ENCODE measurements at regions not wholly inside any gene's neighbourhood (a gene's known extent, or its start where the extent isn't known, plus 50 kb on each side); places are given as distances from the start of the nearest gene placed in this dataset.

DNA sequence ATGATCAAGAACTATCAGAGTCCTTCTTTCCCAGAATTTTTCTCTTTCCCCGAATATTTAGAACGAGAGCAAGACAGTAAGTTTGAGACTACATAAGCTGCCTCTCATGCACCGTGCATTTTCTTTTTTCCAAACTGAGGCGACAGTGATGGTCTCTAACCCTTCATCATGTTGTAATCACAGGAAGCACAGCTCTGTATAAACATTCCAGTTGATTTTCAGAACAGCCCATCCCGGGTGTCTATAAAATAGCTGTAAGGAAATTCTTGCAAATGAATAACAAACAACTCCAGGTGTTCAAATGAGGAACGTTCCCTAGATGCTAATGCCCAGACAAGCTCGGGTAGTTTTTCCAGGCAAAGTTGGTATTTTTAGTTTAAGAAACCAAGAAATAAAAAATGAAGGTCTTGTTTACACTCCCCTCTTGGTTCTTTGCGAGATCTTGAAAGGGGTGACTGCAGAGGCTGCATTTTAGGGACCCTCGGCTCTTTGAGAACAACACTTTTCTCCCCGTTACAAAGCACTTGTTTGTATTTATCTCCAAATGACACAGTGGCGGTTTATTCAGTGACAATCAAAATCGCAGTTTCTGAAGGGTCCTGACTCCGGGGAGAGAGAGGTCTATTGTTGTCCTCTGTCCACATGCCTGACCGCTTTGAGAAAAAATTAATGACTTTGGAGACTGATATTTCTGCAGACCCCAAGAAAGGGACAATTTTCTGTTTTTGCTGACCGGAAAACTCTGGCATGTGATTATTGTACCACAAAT is 101.1 kb upstream of the NCK2 start:
- H3K4me3 Mint-ChIP-seq = no peak overlapping the region
- peaks cover 2% of the 10 kb centered on the region for H3K9me3 Mint-ChIP-seq
- peaks cover 1% of the 10 kb centered on the region for H3K36me3 Mint-ChIP-seq
- H3K4me1 Mint-ChIP-seq = peaks cover 3% of the 10 kb centered on the region
- no peaks in the 10 kb centered on the region for H3K27me3 Mint-ChIP-seq
- no peak overlapping the region for H3K27ac Mint-ChIP-seq
- no peak for DNase-seq

DNA sequence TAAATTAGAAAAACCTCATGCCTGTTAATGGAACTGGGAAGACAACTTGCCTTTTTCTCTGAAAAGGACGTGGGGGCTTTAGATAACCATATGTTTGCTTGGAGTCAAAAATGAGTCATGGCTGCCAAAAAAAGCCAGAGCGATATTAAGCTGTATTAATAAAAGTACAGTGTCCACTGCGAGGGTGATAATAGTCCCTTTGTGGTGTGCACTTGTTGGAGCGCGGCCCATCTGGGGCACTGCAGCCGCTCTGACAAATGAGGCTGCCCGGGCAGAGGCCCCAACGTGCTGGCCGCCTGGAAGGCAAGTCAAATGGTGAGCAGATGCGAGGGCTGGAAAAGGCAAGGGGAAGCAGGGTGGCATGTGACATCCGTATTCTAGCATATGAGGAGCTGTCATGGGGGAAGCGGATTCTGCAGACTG is 103.3 kb upstream of the NCK2 start:
- Mint-ChIP-seq H3K4me3 (no peak overlapping the region), H3K9me3 (peaks cover 2% of the 10 kb centered on the region), H3K27ac (no peak overlapping the region), H3K36me3 (peaks cover 1% of the 10 kb centered on the region), H3K27me3 (no peaks in the 10 kb centered on the region), H3K4me1 (peaks cover 3% of the 10 kb centered on the region)
- DNase-seq = no peak

DNA sequence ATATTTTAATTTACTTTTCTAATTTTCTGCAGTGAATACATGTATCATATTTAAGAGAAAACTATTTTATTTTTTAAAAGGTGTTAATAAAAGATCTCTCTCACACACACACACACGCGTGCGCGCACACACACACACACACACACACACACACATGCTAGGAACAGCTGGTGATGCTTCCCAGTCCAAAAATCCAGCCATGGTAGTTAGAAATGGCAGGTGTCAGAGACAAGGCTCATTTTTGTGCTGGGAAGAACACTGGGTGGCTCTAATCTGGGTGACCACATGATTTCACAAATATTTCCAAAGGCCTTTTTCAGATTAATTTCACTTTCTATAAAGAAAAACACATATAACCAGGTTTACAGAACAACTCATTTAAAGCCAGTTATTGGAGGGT is 104.5 kb upstream of the NCK2 start:
- Mint-ChIP-seq H3K27ac (no peak overlapping the region), H3K36me3 (peaks cover 1% of the 10 kb centered on the region), H3K27me3 (no peaks in the 10 kb centered on the region), H3K4me1 (no peaks in the 10 kb centered on the region), H3K9me3 (peaks cover 2% of the 10 kb centered on the region), H3K4me3 (no peak overlapping the region)
- DNase-seq = no peak

DNA sequence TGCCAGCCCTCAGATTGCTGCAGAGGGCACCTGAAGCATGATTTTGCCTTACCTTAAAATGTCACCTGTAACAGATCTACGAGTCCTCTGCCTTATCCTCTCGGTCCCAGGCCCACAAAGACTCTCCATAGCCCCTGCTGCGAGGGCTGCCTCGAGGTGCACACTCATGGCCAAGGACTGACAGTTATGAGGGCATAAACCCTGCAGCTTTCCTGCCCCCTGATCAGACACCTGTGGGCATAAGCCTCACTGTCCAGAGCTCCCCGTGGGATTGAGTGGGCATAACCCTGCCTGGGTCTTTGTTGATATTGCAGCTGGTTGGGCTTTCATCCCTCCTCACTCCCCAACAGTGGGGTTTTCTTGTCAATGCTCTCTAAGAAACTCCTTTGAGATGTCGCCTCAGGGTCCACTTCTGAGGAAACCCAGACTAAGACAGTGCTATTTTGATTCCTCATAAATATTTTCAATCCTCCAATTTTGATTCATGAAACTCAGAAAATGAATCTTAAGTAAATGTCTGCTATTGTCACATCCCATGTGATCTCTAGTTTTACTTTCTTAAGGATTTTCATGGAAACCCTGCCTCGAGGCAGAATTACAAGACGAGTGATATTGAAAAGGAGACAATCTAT is 108.5 kb upstream of the NCK2 start:
- H3K27ac Mint-ChIP-seq = no peak overlapping the region
- H3K36me3 Mint-ChIP-seq = peaks cover 1% of the 10 kb centered on the region
- H3K4me3 Mint-ChIP-seq = no peak overlapping the region
- no peaks in the 10 kb centered on the region for H3K27me3 Mint-ChIP-seq
- no peak for DNase-seq
- peaks cover 2% of the 10 kb centered on the region for H3K9me3 Mint-ChIP-seq
- no peaks in the 10 kb centered on the region for H3K4me1 Mint-ChIP-seq

DNA sequence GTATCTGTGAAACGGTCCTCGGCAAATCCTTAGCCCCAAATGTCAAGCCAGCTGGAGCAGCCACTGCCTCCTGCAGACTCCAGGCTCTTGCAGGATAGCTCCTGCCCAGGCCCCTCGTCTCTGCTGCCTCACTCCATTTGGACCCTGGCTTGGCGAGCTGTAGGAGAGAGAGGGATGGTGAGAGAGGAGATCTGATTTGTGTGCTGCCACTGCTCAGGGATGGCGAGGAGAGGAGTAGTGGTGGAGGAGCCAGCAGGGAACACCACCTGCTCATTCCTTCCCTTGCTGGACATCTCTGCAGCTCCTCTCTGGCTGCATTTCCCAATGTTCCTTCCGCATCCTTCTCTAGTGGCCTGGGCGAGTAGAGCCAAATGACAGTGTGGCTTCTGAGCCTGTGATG is 109.1 kb upstream of the NCK2 start:
- Mint-ChIP-seq H3K27ac (no peak overlapping the region), H3K36me3 (peaks cover 1% of the 10 kb centered on the region), H3K9me3 (peaks cover 2% of the 10 kb centered on the region), H3K27me3 (no peaks in the 10 kb centered on the region), H3K4me1 (no peaks in the 10 kb centered on the region), H3K4me3 (no peak overlapping the region)
- no peak for DNase-seq

DNA sequence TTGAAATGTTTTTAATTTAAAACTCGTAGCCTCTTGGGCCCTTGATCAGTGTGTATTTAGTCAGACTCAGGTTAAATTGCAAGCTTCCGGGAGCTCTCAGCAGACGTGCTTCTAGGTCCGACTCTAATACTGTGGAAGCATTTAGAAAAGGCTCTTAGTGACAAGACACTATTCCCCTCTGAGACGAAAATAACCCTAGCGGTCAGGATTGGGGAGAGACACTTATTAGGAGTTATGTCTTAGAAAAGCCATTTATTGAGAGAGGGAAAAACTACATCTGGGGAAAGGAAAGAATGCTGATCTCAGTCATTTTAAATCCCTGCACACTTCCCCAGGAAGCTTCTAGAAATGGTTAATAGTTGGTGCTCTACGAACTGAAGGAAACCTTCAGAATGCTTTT is 110.5 kb upstream of the NCK2 start:
- no peak for DNase-seq
- Mint-ChIP-seq H3K27ac (no peak overlapping the region), H3K4me1 (no peaks in the 10 kb centered on the region), H3K4me3 (no peak overlapping the region), H3K36me3 (no peaks in the 10 kb centered on the region), H3K27me3 (no peaks in the 10 kb centered on the region), H3K9me3 (no peaks in the 10 kb centered on the region)

DNA sequence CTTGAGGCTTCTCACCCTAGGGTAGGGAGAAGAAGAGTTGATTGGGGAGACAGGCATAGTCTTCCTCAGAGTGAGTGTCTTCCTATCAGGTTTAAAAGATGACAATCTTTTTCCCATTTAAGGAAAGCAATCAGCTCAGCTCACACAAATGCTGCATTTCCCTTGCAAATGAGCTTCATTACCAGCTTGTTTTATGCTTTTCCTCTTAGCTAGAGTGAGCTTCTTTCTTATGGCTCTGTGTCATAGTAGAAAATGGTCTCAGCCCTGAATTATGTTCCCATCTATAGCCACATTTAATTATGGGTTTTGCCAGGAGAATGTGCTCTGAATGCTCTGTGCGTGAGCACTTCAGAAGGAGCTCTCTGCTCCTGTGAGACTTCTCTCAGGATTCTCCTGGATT is 112.8 kb upstream of the NCK2 start:
- Mint-ChIP-seq H3K4me1 (no peaks in the 10 kb centered on the region), H3K36me3 (no peaks in the 10 kb centered on the region), H3K9me3 (no peaks in the 10 kb centered on the region), H3K27me3 (peaks cover 2% of the 10 kb centered on the region), H3K27ac (no peak overlapping the region), H3K4me3 (no peak overlapping the region)
- DNase-seq = no peak

DNA sequence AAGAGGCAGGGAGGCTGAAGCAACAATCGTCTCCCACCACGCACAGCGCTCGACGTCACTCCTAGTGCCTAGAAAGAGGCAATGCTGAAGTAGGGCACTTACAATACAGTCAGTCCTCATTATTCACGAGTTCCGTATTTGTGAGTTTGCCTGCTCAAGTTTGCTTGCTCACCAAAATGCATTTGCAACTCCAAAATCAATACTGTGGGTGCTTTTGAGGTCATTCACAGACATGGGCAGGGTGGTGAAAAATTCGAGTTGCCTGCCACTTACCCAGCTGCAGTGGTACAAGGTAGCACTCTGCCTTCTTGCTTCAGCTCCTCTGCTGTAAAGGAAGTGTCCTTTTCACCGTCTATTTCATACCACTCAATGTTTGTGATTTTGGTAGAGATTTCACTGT is 113.7 kb upstream of the NCK2 start:
- Mint-ChIP-seq H3K4me1 (no peaks in the 10 kb centered on the region), H3K36me3 (no peaks in the 10 kb centered on the region), H3K27ac (no peak overlapping the region), H3K27me3 (peaks cover 2% of the 10 kb centered on the region), H3K4me3 (no peak overlapping the region), H3K9me3 (no peaks in the 10 kb centered on the region)
- DNase-seq = no peak

DNA sequence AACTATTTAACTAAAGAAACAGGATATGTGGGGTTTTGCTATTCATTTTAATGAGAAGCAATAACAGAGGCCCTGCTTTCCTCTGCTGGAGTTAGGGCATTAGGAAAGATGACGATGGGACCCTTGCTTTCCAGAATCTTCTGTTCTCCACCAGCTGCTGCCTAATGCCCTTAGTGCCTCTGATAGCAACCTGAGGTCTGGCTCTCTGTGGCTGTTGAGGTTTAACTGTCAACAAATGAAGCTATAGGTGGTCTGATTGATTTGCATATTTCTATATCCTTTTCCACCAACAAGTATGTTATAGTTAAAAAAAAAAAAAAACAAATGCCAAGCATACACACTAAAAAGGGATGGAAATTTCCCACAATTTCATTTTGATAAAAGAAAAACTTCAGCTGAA is 115.1 kb upstream of the NCK2 start:
- no peaks in the 10 kb centered on the region for H3K9me3 Mint-ChIP-seq
- H3K4me1 Mint-ChIP-seq = no peaks in the 10 kb centered on the region
- DNase-seq = no peak
- H3K27me3 Mint-ChIP-seq = peaks cover 2% of the 10 kb centered on the region
- no peaks in the 10 kb centered on the region for H3K36me3 Mint-ChIP-seq
- no peak overlapping the region for H3K4me3 Mint-ChIP-seq
- H3K27ac Mint-ChIP-seq = no peak overlapping the region

DNA sequence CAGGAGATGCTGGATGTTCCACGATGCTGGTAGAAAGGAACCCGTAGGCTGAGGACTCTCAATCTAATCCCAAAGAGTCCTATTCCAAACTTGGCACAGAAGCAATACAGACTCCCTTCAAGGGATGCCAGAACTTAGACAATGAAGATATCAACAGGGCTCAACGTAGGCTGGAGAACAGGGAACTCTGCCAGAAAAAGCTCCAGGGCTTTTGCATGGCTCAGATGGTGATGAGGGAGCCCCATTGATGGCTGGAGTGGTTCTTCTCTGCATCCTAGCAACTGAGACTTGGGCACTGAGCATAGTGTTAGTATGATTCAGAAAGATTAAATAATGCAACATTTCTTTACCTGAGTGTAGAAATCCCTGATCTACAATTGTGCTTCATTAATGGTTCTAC is 117.2 kb upstream of the NCK2 start:
- Mint-ChIP-seq H3K27me3 (peaks cover 2% of the 10 kb centered on the region), H3K4me3 (no peak overlapping the region), H3K27ac (no peak overlapping the region), H3K4me1 (no peaks in the 10 kb centered on the region), H3K36me3 (no peaks in the 10 kb centered on the region), H3K9me3 (no peaks in the 10 kb centered on the region)
- no peak for DNase-seq

DNA sequence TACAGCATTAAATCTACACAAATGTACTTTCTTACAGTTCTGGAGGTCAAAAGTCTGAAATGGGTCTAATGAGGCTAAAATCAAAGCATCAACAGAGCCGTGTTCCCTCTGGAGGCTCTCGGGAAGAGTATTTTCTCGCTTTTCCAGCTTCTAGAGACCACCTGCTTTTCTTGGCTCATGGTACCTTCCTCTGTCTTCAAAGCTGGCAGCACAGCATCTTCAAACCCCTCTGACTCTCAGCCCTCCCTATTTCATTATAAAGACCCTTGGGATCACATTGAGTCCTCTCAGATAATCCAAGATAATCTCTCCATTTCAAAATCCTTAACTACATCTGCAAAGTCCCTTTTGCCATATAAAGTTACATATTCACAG is 117.8 kb upstream of the NCK2 start:
- H3K4me3 Mint-ChIP-seq = no peak overlapping the region
- DNase-seq = no peak
- H3K27me3 Mint-ChIP-seq = peaks cover 2% of the 10 kb centered on the region
- no peaks in the 10 kb centered on the region for H3K4me1 Mint-ChIP-seq
- no peaks in the 10 kb centered on the region for H3K9me3 Mint-ChIP-seq
- H3K36me3 Mint-ChIP-seq = no peaks in the 10 kb centered on the region
- no peak overlapping the region for H3K27ac Mint-ChIP-seq

DNA sequence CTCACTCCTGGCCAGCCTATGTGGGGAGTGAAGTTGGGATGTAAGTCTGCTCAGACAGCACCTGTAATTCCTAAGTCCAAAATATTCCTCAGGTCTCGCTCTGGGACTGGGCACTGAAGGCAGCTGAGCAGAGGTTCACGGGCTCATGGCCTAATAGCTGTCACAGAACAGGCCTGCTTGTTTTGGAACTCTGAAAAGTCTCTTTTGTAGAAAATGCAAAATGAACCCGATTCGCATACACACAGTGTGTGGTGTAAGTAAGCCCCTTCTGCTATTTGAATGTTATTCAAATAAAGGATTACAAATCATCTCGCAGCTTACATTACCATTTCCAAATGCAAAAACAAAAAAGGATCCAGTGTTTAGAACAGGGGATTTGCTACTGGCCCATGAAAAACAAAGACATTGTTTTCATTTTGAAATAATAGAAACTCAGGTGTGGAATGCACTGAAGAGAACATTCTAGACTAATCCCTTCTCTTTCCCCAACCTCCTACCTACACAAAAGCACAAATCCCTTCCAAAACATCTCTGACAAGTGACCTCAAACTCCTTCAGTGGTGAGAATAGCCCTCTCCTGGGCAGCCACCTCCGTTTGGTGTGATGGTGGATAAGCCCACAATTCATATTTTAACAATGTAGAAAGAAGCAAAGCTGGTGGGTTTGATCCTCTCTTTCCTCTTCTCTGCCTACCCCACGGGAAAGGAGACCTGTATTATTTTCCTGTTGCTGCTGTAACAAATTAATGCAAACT is 118.3 kb upstream of the NCK2 start:
- Mint-ChIP-seq H3K27me3 (peaks cover 2% of the 10 kb centered on the region), H3K4me3 (no peak overlapping the region), H3K4me1 (no peaks in the 10 kb centered on the region), H3K36me3 (no peaks in the 10 kb centered on the region), H3K27ac (no peak overlapping the region), H3K9me3 (no peaks in the 10 kb centered on the region)
- no peak for DNase-seq

DNA sequence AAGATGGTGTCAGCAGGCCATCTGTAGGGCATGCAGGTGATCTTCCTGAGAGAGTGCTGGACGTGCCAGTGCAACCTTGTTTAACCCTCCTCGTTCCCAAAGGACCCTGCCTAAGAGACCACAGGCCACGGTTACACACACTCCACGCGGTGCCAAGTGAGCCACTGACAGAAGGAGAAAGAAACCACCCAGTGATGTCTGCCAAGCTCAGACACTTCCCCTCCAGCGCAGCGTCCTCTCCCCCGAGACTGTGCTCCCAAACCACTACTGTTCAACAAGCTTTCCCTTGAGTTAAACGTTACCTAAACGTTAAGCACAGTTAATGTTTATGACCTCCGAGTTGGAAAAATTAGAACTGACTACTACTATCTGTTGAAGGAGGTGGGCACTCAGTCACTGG is 119.1 kb upstream of the NCK2 start:
- no peak overlapping the region for H3K4me3 Mint-ChIP-seq
- peaks cover 2% of the 10 kb centered on the region for H3K27me3 Mint-ChIP-seq
- H3K9me3 Mint-ChIP-seq = no peaks in the 10 kb centered on the region
- H3K36me3 Mint-ChIP-seq = no peaks in the 10 kb centered on the region
- no peak for DNase-seq
- no peak overlapping the region for H3K27ac Mint-ChIP-seq
- H3K4me1 Mint-ChIP-seq = no peaks in the 10 kb centered on the region

DNA sequence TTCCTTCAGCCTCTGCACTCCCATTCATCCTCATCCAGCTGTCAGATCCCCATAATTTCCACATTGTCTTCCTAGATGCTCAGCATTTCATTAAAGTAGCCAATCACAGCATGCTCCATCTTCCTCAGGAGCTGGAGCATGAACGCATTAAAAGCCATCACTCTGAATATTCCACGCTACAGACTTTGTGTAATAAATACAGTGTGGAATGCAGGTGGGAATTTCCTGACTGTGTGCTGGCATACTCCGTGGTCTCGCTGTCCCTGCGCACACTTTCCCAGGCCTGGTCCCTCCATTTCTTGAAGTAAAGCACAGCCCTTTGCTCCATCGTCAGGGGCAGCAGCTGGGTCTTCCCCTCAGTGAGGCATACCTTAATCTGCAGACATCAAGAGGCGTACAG is 123.7 kb upstream of the NCK2 start:
- no peaks in the 10 kb centered on the region for H3K27me3 Mint-ChIP-seq
- H3K9me3 Mint-ChIP-seq = no peaks in the 10 kb centered on the region
- peaks cover 5% of the 10 kb centered on the region for H3K4me1 Mint-ChIP-seq
- no peak overlapping the region for H3K27ac Mint-ChIP-seq
- H3K4me3 Mint-ChIP-seq = no peak overlapping the region
- no peaks in the 10 kb centered on the region for H3K36me3 Mint-ChIP-seq
- DNase-seq = no peak

DNA sequence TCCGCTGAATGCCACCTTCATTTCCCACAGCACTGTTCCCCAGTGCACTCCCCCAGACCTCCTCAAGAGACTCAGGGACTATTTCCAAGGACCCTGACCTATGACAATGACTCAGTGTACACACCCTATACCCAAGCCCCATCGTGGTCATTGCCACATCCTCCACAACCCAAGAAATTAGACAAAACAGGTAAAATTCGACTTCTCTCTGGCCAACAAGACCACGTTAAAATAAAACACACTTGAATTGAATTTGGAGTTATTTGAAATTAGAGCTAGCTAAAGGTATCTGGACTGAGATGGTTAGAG is 126.4 kb upstream of the NCK2 start:
- Mint-ChIP-seq H3K4me1 (peaks cover 5% of the 10 kb centered on the region), H3K36me3 (no peaks in the 10 kb centered on the region), H3K4me3 (no peak overlapping the region), H3K9me3 (no peaks in the 10 kb centered on the region), H3K27me3 (no peaks in the 10 kb centered on the region), H3K27ac (no peak overlapping the region)
- DNase-seq = no peak

All from activated naive CD8-positive, alpha-beta T cell treated with anti-CD3 and anti-CD28 coated beads for 36 hours (primary cell).